ENCODE measurements at regions not wholly inside any gene's neighbourhood (a gene's known extent, or its start where the extent isn't known, plus 50 kb on each side); places are given as distances from the start of the nearest gene placed in this dataset.
"Not testable (repeated sequence)": the region's sequence is repeated elsewhere in the genome, so short reads cannot be mapped to it uniquely, and the experiment has no call there.

DNA sequence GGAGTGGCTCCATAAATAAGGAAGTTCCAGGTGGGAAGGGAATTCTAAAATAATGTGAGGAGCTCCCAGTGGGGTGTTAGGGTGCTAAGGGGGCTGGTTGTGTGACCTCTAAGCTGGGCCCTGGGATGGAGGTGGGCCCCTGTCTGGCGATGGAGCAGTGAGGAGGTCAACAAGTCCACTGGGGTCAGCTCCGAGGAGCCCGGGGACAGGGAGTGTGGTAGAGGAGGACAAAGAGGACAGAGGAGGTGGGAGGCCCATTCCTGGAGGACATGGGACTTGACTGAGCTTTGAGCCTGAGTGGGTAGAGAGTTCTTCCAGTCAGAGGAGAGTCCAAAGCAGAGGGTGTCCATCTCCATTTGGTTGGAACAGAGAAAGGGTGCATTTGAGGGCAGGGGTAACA is 390.2 kb downstream of the TSHZ3 start:
- Histone ChIP-seq H3K4me1 (ENCODE audit: control insufficient read depth, extremely low read depth, insufficient read depth, low read length) (no peaks in the 10 kb centered on the region), H2AFZ (ENCODE audit: low read length) (no peak overlapping the region), H3K4me3 (replicated peaks in 1 of 4; ENCODE audit: control extremely low read depth in 1 of 4, insufficient read depth in 1 of 4, low read depth in 3 of 4, low read length in 4 of 4) (no peak overlapping the region), H3K4me2 (ENCODE audit: extremely low read depth, insufficient read depth, low read length) (no peak overlapping the region), H3K79me2 (ENCODE audit: control insufficient read depth, insufficient read depth, low read length) (no peaks in the 10 kb centered on the region), H3K27ac (ENCODE audit: insufficient read depth, low read length) (no peak overlapping the region), H4K20me1 (ENCODE audit: control insufficient read depth, extremely low read depth, insufficient read depth, low read length) (no peaks in the 10 kb centered on the region), H3K36me3 (ENCODE audit: control insufficient read depth, insufficient read depth, low read length) (no peaks in the 10 kb centered on the region), H3K9me3 (ENCODE audit: control insufficient read depth, insufficient read depth, low read depth, low read length) (no peaks in the 10 kb centered on the region), H3K27me3 (ENCODE audit: control insufficient read depth, insufficient read depth, low read length) (no peaks in the 10 kb centered on the region), H3K9ac (ENCODE audit: insufficient read depth, low read length) (no peak overlapping the region)
- DNase-seq (ENCODE audit: low read depth in 2 of 2): no peak
- TF ChIP-seq EZH2 (IDR thresholded peaks at IDR 0.05; ENCODE audit: low read length, missing control alignments): no peak
- TF ChIP-seq, protein P1, sequence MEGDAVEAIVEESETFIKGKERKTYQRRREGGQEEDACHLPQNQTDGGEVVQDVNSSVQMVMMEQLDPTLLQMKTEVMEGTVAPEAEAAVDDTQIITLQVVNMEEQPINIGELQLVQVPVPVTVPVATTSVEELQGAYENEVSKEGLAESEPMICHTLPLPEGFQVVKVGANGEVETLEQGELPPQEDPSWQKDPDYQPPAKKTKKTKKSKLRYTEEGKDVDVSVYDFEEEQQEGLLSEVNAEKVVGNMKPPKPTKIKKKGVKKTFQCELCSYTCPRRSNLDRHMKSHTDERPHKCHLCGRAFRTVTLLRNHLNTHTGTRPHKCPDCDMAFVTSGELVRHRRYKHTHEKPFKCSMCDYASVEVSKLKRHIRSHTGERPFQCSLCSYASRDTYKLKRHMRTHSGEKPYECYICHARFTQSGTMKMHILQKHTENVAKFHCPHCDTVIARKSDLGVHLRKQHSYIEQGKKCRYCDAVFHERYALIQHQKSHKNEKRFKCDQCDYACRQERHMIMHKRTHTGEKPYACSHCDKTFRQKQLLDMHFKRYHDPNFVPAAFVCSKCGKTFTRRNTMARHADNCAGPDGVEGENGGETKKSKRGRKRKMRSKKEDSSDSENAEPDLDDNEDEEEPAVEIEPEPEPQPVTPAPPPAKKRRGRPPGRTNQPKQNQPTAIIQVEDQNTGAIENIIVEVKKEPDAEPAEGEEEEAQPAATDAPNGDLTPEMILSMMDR (conservative IDR thresholded peaks at IDR 0.05 in 1 of 2, IDR thresholded peaks at IDR 0.05 in 1 of 2; ENCODE audit: low read depth in 1 of 2, low read length in 2 of 2): no peak

DNA sequence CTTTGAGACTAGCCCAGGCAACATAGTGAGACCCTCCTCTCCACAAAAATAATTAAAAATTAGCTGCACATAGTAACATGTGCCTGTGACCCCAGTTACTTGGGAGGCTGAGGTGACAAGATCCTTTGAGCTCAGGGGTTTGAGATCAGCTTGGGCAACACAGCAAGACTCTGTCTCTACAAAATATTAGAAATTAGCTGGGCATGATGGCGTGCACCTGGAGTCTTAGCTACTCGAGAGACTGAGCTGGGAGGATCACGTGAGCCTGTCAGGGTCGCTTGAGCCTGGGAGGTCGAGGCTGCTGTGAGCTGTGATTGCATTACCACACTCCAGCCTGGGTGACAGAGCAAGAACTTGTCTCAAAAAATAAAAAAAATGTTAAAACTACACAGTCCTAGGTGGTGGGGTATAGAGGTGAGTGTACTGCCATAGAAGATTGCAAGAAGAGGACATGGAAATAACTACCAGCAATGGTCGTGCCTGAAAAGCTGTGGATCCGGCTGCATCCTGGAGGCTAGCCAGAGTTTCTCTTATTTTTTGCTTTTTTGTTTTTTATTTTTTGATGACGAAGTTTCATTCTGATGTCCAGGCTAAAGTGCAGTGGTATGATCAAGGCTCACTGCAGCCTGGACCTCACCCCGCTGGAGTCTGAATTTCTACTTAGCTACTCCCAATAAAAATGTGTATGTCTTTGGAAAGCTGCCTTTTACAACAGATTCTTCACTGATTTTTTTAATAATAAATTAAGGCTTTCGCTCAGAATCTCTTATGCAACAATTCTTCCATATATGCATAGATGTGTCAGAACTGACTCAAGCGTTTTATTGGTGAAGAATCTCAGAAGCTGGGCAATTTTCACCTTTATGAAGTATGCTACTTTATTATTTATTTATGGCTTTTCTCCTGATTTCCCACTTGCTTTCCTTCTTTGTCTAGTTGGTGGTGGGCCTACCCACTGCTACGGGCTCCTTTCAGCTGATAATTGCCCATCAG is 393.8 kb downstream of the TSHZ3 start:
- Histone ChIP-seq H3K27ac (ENCODE audit: insufficient read depth, low read length) (no peak overlapping the region), H3K36me3 (ENCODE audit: control insufficient read depth, insufficient read depth, low read length) (no peaks in the 10 kb centered on the region), H4K20me1 (ENCODE audit: control insufficient read depth, extremely low read depth, insufficient read depth, low read length) (no peaks in the 10 kb centered on the region), H3K9me3 (ENCODE audit: control insufficient read depth, insufficient read depth, low read depth, low read length) (no peaks in the 10 kb centered on the region), H2AFZ (ENCODE audit: low read length) (no peak overlapping the region), H3K4me1 (ENCODE audit: control insufficient read depth, extremely low read depth, insufficient read depth, low read length) (no peaks in the 10 kb centered on the region), H3K79me2 (ENCODE audit: control insufficient read depth, insufficient read depth, low read length) (no peaks in the 10 kb centered on the region), H3K27me3 (ENCODE audit: control insufficient read depth, insufficient read depth, low read length) (no peaks in the 10 kb centered on the region), H3K4me2 (ENCODE audit: extremely low read depth, insufficient read depth, low read length) (no peak overlapping the region), H3K4me3 (replicated peaks in 1 of 4; ENCODE audit: control extremely low read depth in 1 of 4, insufficient read depth in 1 of 4, low read depth in 3 of 4, low read length in 4 of 4) (no peak overlapping the region), H3K9ac (ENCODE audit: insufficient read depth, low read length) (no peak overlapping the region)
- no peak for TF ChIP-seq EZH2 (IDR thresholded peaks at IDR 0.05; ENCODE audit: low read length, missing control alignments)
- TF ChIP-seq, protein P1 (conservative IDR thresholded peaks at IDR 0.05 in 1 of 2, IDR thresholded peaks at IDR 0.05 in 1 of 2; ENCODE audit: low read depth in 1 of 2, low read length in 2 of 2): no peak
- DNase-seq (ENCODE audit: low read depth in 2 of 2): no peak

DNA sequence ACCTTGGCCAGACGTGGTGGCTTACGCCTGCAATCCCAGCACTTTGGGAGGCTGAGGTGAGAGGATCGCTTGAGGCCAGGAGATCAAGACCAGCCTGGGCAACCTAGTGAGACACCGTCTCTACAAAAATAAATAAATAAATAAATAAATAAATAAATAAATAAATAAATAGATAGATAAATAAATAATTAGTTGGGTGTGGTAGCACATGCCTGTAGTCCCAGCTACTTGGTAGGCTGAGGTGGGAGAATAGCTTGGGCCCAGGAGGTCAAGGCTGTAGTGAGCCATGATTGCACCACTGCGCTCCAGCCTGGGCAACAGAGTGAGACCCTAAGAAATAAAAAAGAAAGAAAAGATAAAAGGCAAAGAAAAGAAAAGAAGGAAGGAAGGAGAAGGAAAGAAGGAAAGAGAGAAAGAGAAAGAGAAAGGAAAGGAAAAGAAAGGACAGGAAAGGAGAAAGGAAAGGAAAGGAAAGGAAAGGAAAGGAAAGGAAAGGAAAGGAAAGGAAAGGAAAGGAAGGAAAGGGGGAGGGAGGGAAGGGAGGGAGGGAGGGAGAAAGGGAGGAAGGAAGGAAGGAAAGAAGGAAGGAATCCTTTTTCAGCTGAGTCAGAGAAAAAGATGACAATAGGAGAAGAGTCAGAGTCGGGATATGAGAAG is 404.8 kb downstream of the TSHZ3 start:
- H3K36me3 ChIP-seq (ENCODE audit: control insufficient read depth, insufficient read depth, low read length); H3K79me2 ChIP-seq (ENCODE audit: control insufficient read depth, insufficient read depth, low read length); H3K4me1 ChIP-seq (ENCODE audit: control insufficient read depth, extremely low read depth, insufficient read depth, low read length); H4K20me1 ChIP-seq (ENCODE audit: control insufficient read depth, extremely low read depth, insufficient read depth, low read length); H3K27me3 ChIP-seq (ENCODE audit: control insufficient read depth, insufficient read depth, low read length); DNase-seq (ENCODE audit: low read depth in 2 of 2); H3K4me3 ChIP-seq (replicated peaks in 1 of 4; ENCODE audit: control extremely low read depth in 1 of 4, insufficient read depth in 1 of 4, low read depth in 3 of 4, low read length in 4 of 4); H3K9me3 ChIP-seq (ENCODE audit: control insufficient read depth, insufficient read depth, low read depth, low read length); H3K4me2 ChIP-seq (ENCODE audit: extremely low read depth, insufficient read depth, low read length); H2AFZ ChIP-seq (ENCODE audit: low read length); H3K27ac ChIP-seq (ENCODE audit: insufficient read depth, low read length); H3K9ac ChIP-seq (ENCODE audit: insufficient read depth, low read length): not testable (repeated sequence)

Data from fibroblast of lung (primary cell).